RPMI7951 (cell line): ENCODE measurements at regions not wholly inside any gene's neighbourhood (a gene's known extent, or its start where the extent isn't known, plus 50 kb on each side); places are given as distances from the start of the nearest gene placed in this dataset.

ENCODE experiments used
- DNase-seq: peaks from one replicate; pipeline ENCODE4 v3.0.0-alpha.2; 2012; ENCODE audit warnings: low read depth

GRCh38 chr1:224504297-224505041 is 69.9 kb upstream of the WDR26 start:
- DNase-seq = no peak

- no peak for DNase-seq
Measured at GRCh38 chr1:224505454-224506093, 71.0 kb upstream of the WDR26 start.

DNA sequence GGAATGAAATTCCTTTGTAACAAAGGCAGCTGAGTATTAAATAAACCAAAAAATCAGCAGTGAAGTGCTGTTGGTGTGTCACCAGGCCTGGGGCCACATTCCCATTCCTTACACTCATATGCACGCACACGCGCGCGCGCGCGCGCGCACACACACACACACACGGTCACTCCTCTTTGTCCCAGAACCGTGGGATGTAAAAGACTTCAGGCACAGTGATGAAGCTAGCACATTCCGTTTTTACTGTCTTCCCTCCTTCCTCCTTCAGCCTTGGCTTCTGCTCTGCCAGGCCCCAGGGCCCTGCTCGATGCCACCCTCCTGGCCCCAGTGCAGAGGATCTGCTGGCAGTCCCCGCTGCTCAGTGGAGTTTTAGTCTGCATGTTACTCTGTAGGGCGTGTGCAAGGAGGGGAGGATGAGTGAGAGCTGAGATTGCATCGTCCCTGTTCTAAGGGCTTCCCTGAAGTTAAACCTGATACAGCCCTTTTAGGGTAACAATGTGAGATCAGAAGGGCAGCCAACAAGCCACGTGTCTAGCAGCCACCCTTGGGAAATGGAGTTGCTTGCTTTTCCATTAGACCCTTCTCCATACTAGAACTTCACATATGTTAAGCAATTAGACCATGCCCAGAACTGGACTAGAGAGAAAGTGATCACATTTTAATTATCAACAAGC is 71.7 kb upstream of the WDR26 start:
- DNase-seq = no peak

DNA sequence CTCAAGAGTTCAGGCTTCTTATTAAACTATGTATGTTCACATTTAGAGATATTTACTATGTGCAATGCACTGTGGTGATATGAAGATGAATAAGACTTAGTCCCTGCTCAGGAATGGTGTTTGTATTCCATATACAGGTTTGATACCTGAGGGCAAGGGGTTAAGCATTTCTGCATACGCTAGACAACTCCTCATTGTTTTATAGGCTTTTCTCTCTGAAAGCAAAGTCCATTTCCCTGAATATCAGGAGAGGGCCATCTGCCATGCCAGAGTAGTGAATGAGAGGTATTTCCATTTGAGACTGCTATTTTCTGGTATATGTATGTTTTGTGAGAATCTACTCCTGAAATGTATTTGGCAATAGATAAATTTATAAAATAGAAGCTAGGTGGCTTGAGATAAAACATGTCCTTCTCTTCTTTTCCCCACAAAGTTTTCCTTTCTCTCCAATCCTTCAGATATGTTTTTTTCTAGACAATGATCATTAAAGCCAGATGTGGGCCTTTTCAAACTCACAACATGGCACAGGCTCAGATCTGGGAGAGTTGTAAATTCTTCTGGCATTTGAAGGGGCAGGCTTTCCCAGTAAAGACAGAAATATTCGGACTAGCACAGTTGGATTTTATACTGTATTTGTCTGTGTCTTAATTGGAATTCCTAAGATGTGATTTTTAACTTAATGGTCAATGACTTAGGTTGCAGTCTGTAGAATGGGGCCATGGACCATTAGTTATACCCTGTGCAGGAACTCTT is 73.3 kb upstream of the WDR26 start:
- DNase-seq = peak; percentile 58

DNA sequence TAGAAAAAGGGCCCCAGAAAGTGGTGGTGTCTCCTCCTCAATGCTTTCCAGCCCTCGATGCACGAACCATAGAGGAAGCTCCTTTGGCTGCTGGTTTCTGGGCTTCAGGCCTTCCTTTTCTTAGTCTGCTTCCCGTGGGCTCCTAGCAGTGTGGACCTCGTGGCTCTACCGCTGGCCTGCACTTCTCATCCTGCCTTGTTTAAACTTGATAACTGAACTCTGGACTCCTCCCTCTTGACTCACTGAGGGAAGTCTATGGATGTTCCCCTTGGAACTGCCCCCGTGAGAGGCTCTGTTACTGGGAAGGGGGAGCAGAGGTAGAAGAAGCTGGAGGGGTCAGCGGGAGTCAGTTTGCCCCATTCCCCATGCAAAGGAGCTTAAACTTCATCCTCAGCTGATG is 75.3 kb upstream of the WDR26 start:
- peak; percentile 32 for DNase-seq

GRCh38 chr1:224510880-224511645 is 76.5 kb upstream of the WDR26 start:
- peak; percentile 91 for DNase-seq

- no peak for DNase-seq
Measured at GRCh38 chr1:224512600-224513151, 78.1 kb upstream of the WDR26 start.

GRCh38 chr1:224513383-224513782 is 78.8 kb upstream of the WDR26 start:
- no peak for DNase-seq

DNA sequence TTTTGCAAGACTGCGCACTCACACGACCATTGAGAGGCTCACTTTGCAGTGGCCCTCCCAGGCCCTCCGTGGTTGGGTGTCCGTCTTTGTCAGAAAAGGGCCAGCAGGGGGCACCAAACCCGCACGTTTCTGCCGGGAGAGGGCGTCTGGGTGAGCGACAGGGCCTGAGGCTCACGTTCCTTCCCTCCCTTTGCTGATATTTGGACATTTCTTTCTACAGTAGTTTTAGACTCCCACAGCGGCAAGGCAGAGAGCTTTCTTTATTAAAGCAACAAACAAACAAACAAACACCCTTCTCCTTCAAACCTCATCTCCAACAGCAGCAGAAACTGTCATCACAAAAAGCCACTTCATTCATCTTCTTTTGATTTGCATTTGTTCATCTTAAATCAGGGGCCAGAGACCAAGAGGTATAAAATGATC is 79.2 kb upstream of the WDR26 start:
- DNase-seq = peak; percentile 77

DNA sequence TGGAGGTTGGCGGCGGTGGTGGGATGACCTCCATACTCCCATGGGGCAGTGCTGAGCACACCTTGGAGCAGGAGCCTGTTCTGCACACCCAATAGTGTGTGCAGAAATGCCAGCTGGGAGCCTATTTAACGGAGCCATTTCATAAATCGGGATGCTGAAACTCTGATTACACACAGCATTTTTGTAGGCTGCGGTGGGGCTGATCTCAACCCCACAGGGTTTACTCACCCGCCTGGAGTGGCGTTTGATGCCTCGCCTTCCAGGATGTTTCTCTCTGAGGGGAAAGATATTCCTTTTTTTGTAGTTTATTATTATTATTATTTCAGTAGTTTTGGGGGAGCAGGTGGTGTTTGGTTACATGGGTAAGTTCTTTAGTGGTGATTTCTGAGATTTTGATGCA is 82.6 kb upstream of the WDR26 start:
- no peak for DNase-seq

DNA sequence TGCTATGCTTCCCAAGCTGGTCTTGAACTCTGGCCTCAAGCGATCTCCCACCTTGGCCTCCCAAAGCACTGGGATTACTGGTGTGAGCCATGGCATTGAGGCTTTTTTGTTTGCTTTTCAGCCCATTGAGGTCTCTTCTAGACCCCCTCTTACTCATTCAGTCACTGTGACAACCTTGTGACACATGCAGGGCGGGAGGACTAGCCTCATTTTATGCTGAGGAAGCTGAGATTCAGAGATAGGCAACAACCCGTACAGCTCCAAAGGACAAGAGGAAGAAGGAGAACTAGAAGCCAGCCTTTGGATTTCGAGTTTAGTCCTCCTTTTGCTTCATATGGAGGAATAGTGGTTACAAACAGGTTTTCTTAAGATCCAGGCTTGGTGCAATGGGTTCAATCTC is 83.9 kb upstream of the WDR26 start:
- DNase-seq = no peak

GRCh38 chr1:224519874-224520273 is 85.3 kb upstream of the WDR26 start:
- peak; percentile 63 for DNase-seq

DNA sequence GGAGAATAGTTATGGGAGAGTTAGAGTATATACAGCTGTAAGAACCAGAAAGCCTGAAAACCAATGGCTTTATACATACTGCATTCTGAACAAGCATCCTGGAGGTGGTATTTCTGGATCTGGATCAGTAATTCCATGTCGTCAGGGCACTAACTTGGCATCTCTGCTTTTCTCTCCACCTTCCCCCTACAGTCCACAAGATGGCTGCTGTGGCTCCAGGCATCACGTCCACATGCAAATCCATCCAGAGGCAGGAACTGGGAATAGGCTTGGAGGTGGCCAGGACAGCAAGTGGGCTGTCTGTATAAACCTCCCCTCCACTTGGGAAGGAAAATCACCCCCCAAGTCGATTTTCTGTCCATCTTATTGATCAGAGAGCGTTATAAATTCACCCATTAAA is 86.2 kb upstream of the WDR26 start:
- DNase-seq = no peak

- DNase-seq = no peak
Measured at GRCh38 chr1:224521904-224522734, 87.5 kb upstream of the WDR26 start.

GRCh38 chr1:224523676-224524075 is 89.1 kb upstream of the WDR26 start:
- no peak for DNase-seq

DNA sequence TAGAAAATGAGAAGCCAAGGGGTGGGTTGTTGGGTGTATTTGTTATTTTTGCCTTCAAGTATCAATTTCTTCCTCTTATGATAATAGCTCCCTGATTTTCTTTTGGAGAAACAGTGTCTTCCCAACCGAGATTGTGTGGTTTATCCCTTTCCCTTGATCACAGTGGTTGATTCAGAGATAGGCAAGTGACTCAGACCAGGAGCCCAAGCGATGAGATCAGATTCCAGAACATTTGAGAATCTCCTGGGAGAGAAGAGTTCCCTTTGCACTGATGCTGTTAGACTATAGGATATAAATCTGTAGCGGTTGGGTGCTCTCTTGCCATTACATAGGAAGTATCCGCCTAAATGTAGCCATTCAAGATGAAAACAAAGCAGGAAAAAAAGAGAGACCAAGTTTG is 90.1 kb upstream of the WDR26 start:
- peak; percentile 85 for DNase-seq

- DNase-seq = peak; percentile 82
Measured at GRCh38 chr1:224525411-224526040, 90.6 kb upstream of the CNIH3 start.

DNA sequence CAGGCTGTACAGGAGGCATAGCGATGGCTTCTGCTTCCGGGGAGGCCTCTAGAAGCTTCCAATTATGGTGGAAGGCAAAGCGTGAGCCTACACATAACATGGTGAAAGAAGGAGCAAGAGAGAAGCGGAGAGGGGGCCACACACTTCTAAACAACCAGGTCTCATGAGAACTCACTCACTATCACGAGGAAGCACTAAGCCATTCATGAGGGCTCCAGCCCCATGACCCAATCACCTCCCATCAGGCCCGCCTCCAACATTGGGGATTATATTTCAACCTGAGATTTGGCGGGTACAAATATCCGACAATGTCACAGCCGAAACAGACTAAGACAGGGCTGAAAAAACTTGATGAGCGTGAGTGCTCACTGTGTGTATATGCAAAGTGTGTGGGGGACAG is 89.3 kb upstream of the CNIH3 start:
- DNase-seq = no peak

- peak; percentile 91 for DNase-seq
Measured at GRCh38 chr1:224528900-224529299, 87.2 kb upstream of the CNIH3 start.

DNA sequence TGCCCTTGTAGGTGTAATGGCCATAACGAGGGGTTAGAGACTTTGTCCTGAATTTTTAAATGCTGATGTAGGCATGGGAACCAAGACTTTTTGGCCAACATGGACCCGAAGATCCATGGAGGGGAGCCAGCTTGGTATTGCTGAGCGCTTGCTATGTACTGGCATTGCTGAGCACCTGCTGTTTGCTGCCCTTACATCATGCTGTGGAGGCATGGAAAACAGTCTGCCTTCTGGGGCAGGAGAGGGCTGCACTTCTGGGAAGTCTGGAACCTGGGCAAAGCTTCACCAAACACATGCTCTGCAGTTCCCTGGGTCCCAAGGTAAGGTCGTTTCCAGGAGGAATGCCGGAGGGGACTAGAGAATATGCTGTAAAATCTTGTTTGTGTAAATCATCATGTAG is 86.3 kb upstream of the CNIH3 start:
- no peak for DNase-seq
